ENCODE measurements at regions not wholly inside any gene's neighbourhood (a gene's known extent, or its start where the extent isn't known, plus 50 kb on each side); places are given as distances from the start of the nearest gene placed in this dataset.

- no peaks in the 10 kb centered on the region for H3K36me3 ChIP-seq (ENCODE audit: control insufficient read depth, insufficient read depth, low read length)
- no peaks in the 10 kb centered on the region for H3K4me1 ChIP-seq (ENCODE audit: control insufficient read depth, insufficient read depth, low read length)
- WGBS, 2 experiments: 91 to 94% methylated on average over 2 of the region's 2 CpGs
- H3K4me3 ChIP-seq (ENCODE audit: insufficient read depth, low read depth, low read length): no peak overlapping the region
- H3K27me3 ChIP-seq (ENCODE audit: control insufficient read depth, insufficient read depth, low read length, poor library complexity, severe bottlenecking): no peaks in the 10 kb centered on the region
- H3K9me3 ChIP-seq (ENCODE audit: control insufficient read depth, low read length): no peaks in the 10 kb centered on the region
- H3K27ac ChIP-seq (ENCODE audit: insufficient read depth, low read depth, low read length, poor library complexity, severe bottlenecking): no peak overlapping the region
Observed at GRCh38 chr18:29003194-29003593, 826.3 kb upstream of the CDH2 start.

- Histone ChIP-seq H3K27me3 (ENCODE audit: control insufficient read depth, insufficient read depth, low read length, poor library complexity, severe bottlenecking) (no peaks in the 10 kb centered on the region), H3K9me3 (ENCODE audit: control insufficient read depth, low read length) (no peaks in the 10 kb centered on the region), H3K36me3 (ENCODE audit: control insufficient read depth, insufficient read depth, low read length) (no peaks in the 10 kb centered on the region), H3K4me1 (ENCODE audit: control insufficient read depth, insufficient read depth, low read length) (no peaks in the 10 kb centered on the region), H3K27ac (ENCODE audit: insufficient read depth, low read depth, low read length, poor library complexity, severe bottlenecking) (no peak overlapping the region), H3K4me3 (ENCODE audit: insufficient read depth, low read depth, low read length) (no peak overlapping the region)
- 91 to 93% methylated on average over 6 to 8 of the region's 8 CpGs for WGBS, 2 experiments
Observed at GRCh38 chr18:29002747-29003146, 825.8 kb upstream of the CDH2 start.

- Histone ChIP-seq H3K27me3 (ENCODE audit: control insufficient read depth, insufficient read depth, low read length, poor library complexity, severe bottlenecking) (no peaks in the 10 kb centered on the region), H3K4me1 (ENCODE audit: control insufficient read depth, insufficient read depth, low read length) (no peaks in the 10 kb centered on the region), H3K36me3 (ENCODE audit: control insufficient read depth, insufficient read depth, low read length) (no peaks in the 10 kb centered on the region), H3K4me3 (ENCODE audit: insufficient read depth, low read depth, low read length) (no peak overlapping the region), H3K9me3 (ENCODE audit: control insufficient read depth, low read length) (no peaks in the 10 kb centered on the region), H3K27ac (ENCODE audit: insufficient read depth, low read depth, low read length, poor library complexity, severe bottlenecking) (no peak overlapping the region)
- WGBS, 2 experiments: 71 to 93% methylated on average over 1 of the region's 1 CpG
Observed at GRCh38 chr18:28999726-29000125, 822.8 kb upstream of the CDH2 start.

GRCh38 chr18:28995319-28995718 lies 818.4 kb upstream of the CDH2 start:
- no peaks in the 10 kb centered on the region for H3K27me3 ChIP-seq (ENCODE audit: control insufficient read depth, insufficient read depth, low read length, poor library complexity, severe bottlenecking)
- no peaks in the 10 kb centered on the region for H3K36me3 ChIP-seq (ENCODE audit: control insufficient read depth, insufficient read depth, low read length)
- H3K27ac ChIP-seq (ENCODE audit: insufficient read depth, low read depth, low read length, poor library complexity, severe bottlenecking): no peak overlapping the region
- H3K4me1 ChIP-seq (ENCODE audit: control insufficient read depth, insufficient read depth, low read length): no peaks in the 10 kb centered on the region
- no peaks in the 10 kb centered on the region for H3K9me3 ChIP-seq (ENCODE audit: control insufficient read depth, low read length)
- no peak overlapping the region for H3K4me3 ChIP-seq (ENCODE audit: insufficient read depth, low read depth, low read length)

- 100% methylated on average over 1 of the region's 1 CpG; no CpG with 5 or more reads in 1 of the 2 experiments for WGBS, 2 experiments
- Histone ChIP-seq H3K27me3 (ENCODE audit: control insufficient read depth, insufficient read depth, low read length, poor library complexity, severe bottlenecking) (no peaks in the 10 kb centered on the region), H3K36me3 (ENCODE audit: control insufficient read depth, insufficient read depth, low read length) (no peaks in the 10 kb centered on the region), H3K27ac (ENCODE audit: insufficient read depth, low read depth, low read length, poor library complexity, severe bottlenecking) (no peak overlapping the region), H3K9me3 (ENCODE audit: control insufficient read depth, low read length) (no peaks in the 10 kb centered on the region), H3K4me3 (ENCODE audit: insufficient read depth, low read depth, low read length) (no peak overlapping the region), H3K4me1 (ENCODE audit: control insufficient read depth, insufficient read depth, low read length) (no peaks in the 10 kb centered on the region)
Observed at GRCh38 chr18:28984731-28985130, 807.8 kb upstream of the CDH2 start.

GRCh38 chr18:28974504-28974903 lies 797.6 kb upstream of the CDH2 start:
- no peak overlapping the region for H3K27ac ChIP-seq (ENCODE audit: insufficient read depth, low read depth, low read length, poor library complexity, severe bottlenecking)
- 80 to 100% methylated on average over 1 of the region's 1 CpG for WGBS, 2 experiments
- no peak overlapping the region for H3K4me3 ChIP-seq (ENCODE audit: insufficient read depth, low read depth, low read length)
- H3K36me3 ChIP-seq (ENCODE audit: control insufficient read depth, insufficient read depth, low read length): no peaks in the 10 kb centered on the region
- no peaks in the 10 kb centered on the region for H3K27me3 ChIP-seq (ENCODE audit: control insufficient read depth, insufficient read depth, low read length, poor library complexity, severe bottlenecking)
- H3K4me1 ChIP-seq (ENCODE audit: control insufficient read depth, insufficient read depth, low read length): no peaks in the 10 kb centered on the region
- no peaks in the 10 kb centered on the region for H3K9me3 ChIP-seq (ENCODE audit: control insufficient read depth, low read length)

GRCh38 chr18:28973324-28973723 lies 796.4 kb upstream of the CDH2 start:
- Histone ChIP-seq H3K36me3 (ENCODE audit: control insufficient read depth, insufficient read depth, low read length) (no peaks in the 10 kb centered on the region), H3K27me3 (ENCODE audit: control insufficient read depth, insufficient read depth, low read length, poor library complexity, severe bottlenecking) (no peaks in the 10 kb centered on the region), H3K9me3 (ENCODE audit: control insufficient read depth, low read length) (no peaks in the 10 kb centered on the region), H3K4me1 (ENCODE audit: control insufficient read depth, insufficient read depth, low read length) (no peaks in the 10 kb centered on the region), H3K4me3 (ENCODE audit: insufficient read depth, low read depth, low read length) (no peak overlapping the region), H3K27ac (ENCODE audit: insufficient read depth, low read depth, low read length, poor library complexity, severe bottlenecking) (no peak overlapping the region)
- 95 to 100% methylated on average over 1 of the region's 1 CpG for WGBS, 2 experiments

GRCh38 chr18:28972333-28972907 lies 795.5 kb upstream of the CDH2 start:
- 82 to 91% methylated on average over 5 of the region's 5 CpGs for WGBS, 2 experiments
- H3K36me3 ChIP-seq (ENCODE audit: control insufficient read depth, insufficient read depth, low read length): no peaks in the 10 kb centered on the region
- H3K4me3 ChIP-seq (ENCODE audit: insufficient read depth, low read depth, low read length): no peak overlapping the region
- no peak overlapping the region for H3K27ac ChIP-seq (ENCODE audit: insufficient read depth, low read depth, low read length, poor library complexity, severe bottlenecking)
- no peaks in the 10 kb centered on the region for H3K4me1 ChIP-seq (ENCODE audit: control insufficient read depth, insufficient read depth, low read length)
- no peaks in the 10 kb centered on the region for H3K27me3 ChIP-seq (ENCODE audit: control insufficient read depth, insufficient read depth, low read length, poor library complexity, severe bottlenecking)
- H3K9me3 ChIP-seq (ENCODE audit: control insufficient read depth, low read length): no peaks in the 10 kb centered on the region

GRCh38 chr18:28963481-28963880 lies 786.6 kb upstream of the CDH2 start:
- H3K9me3 ChIP-seq (ENCODE audit: control insufficient read depth, low read length): no peaks in the 10 kb centered on the region
- no peaks in the 10 kb centered on the region for H3K36me3 ChIP-seq (ENCODE audit: control insufficient read depth, insufficient read depth, low read length)
- H3K4me1 ChIP-seq (ENCODE audit: control insufficient read depth, insufficient read depth, low read length): no peaks in the 10 kb centered on the region
- no peak overlapping the region for H3K27ac ChIP-seq (ENCODE audit: insufficient read depth, low read depth, low read length, poor library complexity, severe bottlenecking)
- H3K4me3 ChIP-seq (ENCODE audit: insufficient read depth, low read depth, low read length): no peak overlapping the region
- H3K27me3 ChIP-seq (ENCODE audit: control insufficient read depth, insufficient read depth, low read length, poor library complexity, severe bottlenecking): no peaks in the 10 kb centered on the region

- Histone ChIP-seq H3K4me1 (ENCODE audit: control insufficient read depth, insufficient read depth, low read length) (no peaks in the 10 kb centered on the region), H3K27me3 (ENCODE audit: control insufficient read depth, insufficient read depth, low read length, poor library complexity, severe bottlenecking) (no peaks in the 10 kb centered on the region), H3K36me3 (ENCODE audit: control insufficient read depth, insufficient read depth, low read length) (no peaks in the 10 kb centered on the region), H3K27ac (ENCODE audit: insufficient read depth, low read depth, low read length, poor library complexity, severe bottlenecking) (no peak overlapping the region), H3K9me3 (ENCODE audit: control insufficient read depth, low read length) (no peaks in the 10 kb centered on the region), H3K4me3 (ENCODE audit: insufficient read depth, low read depth, low read length) (no peak overlapping the region)
- WGBS, 2 experiments: 73 to 75% methylated on average over 8 of the region's 8 CpGs
Observed at GRCh38 chr18:28961669-28962228, 784.8 kb upstream of the CDH2 start.

- no peaks in the 10 kb centered on the region for H3K27me3 ChIP-seq (ENCODE audit: control insufficient read depth, insufficient read depth, low read length, poor library complexity, severe bottlenecking)
Observed at GRCh38 chr18:28960146-28960545, 783.2 kb upstream of the CDH2 start.

More at GRCh38 chr18:28960146-28960545, 783.2 kb upstream of the CDH2 start:
- no peaks in the 10 kb centered on the region for H3K36me3 ChIP-seq (ENCODE audit: control insufficient read depth, insufficient read depth, low read length)
- H3K9me3 ChIP-seq (ENCODE audit: control insufficient read depth, low read length): no peaks in the 10 kb centered on the region
- WGBS, 2 experiments: 100% methylated on average over 2 of the region's 2 CpGs; no CpG with 5 or more reads in 1 of the 2 experiments
- no peaks in the 10 kb centered on the region for H3K4me1 ChIP-seq (ENCODE audit: control insufficient read depth, insufficient read depth, low read length)
- no peak overlapping the region for H3K27ac ChIP-seq (ENCODE audit: insufficient read depth, low read depth, low read length, poor library complexity, severe bottlenecking)
- H3K4me3 ChIP-seq (ENCODE audit: insufficient read depth, low read depth, low read length): no peak overlapping the region
